HG03039 (cell line): ENCODE measurements at regions not wholly inside any gene's neighbourhood (a gene's known extent, or its start where the extent isn't known, plus 50 kb on each side); places are given as distances from the start of the nearest gene placed in this dataset.
"Not testable (repeated sequence)": the region's sequence is repeated elsewhere in the genome, so short reads cannot be mapped to it uniquely, and the experiment has no call there.

Experiments used
- ATAC-seq: cut with Tn5 transposase; IDR thresholded peaks from one replicate; pipeline ENCODE4 v1.9.1; 2021; ENCODE audit warnings: mild to moderate bottlenecking, moderate library complexity; ENCODE audit not compliant: unreplicated experiment

DNA sequence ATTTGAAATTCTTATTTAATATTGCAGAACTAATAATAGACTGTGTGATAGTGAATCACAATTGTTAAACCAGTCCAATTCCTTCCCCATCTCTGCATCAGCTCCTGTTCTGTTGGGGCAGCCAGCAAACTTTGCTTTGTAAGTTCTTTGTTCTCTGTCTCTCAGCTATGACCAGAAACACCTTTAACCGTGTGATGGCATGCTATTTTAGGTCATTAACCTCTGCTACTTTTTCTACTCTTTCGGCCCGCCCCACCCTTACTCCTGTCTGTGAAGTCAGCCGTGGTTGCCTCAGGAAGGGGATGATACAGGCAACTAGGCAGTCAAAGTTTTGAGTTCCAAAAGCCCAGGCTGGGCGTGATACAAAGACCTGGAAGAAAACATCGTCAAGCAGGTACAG, 51.3 kb upstream of the EGFL6 start:
- ATAC-seq, result no peak

DNA sequence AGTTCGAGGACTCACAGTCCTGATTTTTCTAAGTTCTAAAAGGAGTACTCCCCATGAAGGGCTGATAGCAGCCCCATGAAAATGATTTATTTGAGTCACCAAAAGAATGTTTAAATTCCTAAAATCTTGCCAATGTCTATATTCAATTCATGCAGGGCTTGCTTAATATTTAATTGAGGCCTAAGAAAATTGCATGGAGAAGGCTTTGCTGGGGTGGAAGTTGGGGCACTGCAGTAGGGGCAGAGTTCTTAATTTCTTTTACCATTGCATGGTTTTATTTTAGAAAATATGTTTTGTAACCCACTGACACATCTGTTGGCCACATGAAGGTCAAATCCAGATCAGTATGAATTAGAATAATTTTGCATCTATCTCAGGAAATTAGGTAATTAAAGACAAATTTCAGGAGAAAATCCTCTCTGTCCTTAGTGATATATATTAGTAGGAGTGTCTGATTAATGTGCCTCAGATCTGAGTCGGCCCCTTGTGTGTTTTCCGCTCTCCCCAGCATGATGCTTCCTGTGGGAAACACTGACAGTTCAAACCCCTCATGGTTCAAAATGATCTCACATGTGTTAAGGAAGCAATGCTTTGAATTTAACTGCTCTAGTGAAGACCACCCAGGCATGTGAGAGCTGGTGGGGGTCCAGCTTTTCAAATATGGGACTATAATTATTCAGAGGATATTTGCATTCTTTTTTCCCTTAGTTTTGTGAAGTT, 54.0 kb upstream of the EGFL6 start:
- no peak for ATAC-seq

DNA sequence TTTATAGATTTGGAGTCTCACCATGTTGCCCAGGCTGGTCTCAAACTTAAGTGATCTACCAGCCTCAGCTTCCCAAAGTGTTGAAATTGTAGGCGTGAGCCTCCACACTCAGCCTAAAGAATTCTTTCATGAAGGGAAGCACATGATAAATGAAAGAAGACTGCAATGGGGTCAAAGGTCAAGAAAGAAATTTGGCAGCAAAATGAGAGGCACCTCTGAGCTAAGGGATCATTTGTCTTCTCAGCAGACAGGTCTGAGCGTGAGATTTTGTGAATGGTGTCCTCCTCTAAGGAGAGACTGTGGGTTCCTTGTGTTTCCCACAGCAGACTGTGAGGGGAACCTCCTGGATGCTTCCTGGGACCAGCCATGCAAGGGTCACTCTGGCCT, 57.5 kb upstream of the EGFL6 start:
- ATAC-seq, result no peak

DNA sequence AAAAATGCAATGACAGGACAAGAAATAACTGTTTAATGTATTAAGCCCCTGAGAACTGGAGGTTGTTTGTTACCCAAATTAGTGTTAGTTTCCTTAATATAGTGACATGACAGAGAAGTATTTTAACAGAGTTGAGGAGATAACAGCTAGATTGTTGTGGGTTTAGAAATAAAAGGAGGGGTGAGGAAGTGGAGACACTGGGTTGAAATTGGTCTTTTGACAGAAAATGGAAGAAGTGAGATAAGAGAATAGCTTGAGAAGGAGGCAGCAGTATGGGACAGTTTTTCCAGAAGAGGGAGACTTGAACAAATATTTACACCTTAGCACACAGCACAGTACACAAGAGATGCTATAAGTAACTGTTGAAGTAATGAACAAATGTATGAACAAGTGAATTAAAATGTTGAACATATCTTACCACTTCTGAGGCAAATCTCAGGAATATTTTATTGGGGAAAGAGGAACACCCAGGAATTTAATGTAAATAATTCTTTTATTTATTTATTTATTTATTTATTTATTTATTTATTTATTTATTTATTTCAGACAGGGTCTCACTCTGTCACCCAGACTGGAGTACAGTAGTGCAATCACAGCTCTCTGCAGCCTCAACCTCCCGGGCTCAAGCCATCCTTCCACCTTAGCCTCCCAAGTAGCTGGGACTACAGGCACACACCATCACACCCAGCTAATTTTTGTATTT, 58.0 kb upstream of the EGFL6 start:
- no peak for ATAC-seq

DNA sequence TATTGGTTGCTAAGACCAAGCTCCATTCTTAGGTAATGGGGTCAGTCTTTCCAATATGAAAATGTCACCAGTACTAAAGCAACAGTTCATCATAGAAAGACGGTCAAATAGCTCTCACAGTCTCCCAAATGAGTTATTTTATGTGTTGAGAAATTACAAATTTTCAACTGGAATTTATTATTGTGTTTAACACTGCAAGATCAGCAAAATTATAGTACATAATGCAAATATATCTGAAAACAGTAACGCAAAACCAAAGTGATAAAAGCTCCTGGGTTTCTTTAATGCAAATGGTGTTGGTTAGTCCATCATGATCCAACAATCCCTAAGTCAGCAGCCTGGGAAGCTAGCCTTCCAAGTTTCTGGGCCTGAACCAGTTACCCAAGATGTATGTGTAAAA, 61.5 kb upstream of the EGFL6 start:
- no peak for ATAC-seq

DNA sequence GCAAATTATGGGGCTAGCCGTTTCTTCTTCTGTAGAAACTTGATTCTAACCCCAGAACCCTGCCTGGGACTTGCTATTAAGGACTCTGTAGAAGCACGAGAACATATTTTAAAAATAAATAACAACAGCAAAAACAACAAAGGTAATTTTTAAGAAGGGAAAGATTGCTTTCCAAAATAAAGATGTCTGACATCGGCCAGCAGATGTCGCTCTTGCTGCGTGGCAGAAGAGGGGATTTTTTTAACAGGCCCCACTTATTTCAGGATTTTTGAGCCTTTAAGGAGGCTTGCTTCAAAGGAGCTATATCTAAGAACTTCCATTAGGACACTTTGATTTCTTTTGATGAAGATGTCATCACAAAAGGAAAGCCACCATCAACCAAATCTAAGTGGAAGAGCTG, 62.8 kb upstream of the EGFL6 start:
- ATAC-seq, result no peak

DNA sequence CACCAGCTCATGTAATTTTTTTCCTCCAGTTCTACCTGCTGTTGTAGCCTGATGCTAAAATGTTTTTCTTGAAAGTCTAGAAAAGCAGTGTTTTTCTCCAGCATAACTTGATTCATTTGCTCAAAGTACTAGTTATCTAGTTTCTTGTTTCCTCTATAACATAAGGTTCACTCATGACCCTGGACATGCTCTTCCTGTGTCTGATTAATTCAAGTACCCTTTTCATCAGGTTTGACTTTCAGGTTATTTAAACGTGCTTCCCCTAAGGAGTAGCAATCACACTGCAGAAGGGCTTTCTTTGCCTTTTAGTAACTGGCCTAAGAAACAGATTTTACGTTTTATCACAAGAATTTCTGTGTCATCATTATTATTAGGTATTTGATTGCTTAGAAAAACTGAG, 66.8 kb upstream of the EGFL6 start:
- no peak for ATAC-seq

DNA sequence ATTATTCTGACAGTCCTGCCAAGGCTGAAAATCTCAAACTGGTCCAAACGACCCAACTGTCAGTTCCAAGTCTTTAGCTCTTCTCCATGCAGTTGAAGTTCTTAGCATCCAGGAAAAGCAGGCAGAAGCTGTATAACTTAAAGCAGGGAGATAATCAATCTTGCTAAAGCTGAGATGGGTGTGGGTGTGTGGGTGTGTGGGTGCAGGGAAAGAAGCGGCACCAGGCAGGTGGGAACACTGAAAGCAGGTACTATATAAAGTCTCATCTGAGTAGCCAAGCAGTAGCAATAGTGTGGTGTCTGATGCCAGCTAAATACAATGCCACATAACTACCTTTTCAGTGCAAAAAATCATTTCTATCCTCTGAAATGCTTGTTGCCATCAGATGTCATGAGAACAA, 69.7 kb upstream of the EGFL6 start:
- ATAC-seq, result no peak

DNA sequence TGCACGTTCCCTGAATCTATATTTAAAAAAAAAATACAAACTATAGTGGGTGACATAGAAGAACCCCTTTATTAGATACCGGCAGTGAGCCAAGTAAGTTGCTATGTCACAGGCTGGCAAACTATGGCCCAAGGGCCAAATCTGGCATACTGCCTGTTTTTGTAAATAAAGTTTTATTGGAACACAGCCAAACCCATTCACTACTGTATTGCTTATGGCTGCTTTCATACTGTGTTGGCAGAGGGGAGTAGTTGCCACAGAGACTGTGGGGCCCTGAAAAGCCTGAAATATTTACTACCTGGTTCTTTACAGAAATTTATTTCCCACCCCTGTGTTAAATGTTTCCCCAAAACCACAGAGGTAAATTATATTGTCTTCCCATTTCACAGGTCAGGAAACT, 71.2 kb upstream of the EGFL6 start:
- ATAC-seq, result no peak

DNA sequence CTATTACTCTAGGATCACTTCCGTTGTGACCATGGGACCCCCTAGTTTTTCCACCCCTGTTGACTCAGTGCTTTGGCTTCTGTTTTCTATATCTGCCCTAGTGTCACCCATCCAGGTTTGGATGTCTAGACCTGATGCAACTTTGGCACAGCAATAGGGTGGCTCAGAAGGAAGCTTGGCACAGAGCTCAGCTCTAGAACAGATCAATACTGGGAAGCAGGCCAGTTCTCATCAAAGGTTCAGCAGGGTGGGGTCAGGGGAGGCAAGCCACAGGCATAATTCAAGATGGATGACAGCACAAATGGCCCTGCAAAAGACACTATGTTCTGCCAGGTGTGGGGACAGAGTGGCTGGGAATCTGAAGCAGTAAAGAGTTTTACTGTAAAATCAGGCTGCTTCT, 74.2 kb upstream of the EGFL6 start:
- ATAC-seq, result no peak

DNA sequence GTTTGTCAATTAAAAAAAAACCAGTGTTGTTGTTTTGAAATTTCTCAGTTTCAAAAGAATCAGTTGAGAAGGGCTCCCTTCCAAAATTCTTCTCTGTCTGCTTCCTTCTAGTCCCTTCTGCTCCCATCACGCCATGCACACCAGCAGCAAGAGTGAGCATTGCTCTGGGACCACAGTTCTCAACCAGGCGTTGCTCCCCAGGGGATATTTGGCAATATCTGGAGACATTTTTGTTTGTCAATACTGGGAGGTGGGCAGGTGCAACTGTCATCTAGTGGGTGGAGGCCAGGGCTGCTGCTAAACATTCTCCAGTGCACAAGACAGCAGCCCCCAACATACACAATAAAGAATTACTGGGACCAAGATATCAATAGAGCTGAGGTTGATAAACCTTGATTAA, 74.8 kb upstream of the EGFL6 start:
- no peak for ATAC-seq

DNA sequence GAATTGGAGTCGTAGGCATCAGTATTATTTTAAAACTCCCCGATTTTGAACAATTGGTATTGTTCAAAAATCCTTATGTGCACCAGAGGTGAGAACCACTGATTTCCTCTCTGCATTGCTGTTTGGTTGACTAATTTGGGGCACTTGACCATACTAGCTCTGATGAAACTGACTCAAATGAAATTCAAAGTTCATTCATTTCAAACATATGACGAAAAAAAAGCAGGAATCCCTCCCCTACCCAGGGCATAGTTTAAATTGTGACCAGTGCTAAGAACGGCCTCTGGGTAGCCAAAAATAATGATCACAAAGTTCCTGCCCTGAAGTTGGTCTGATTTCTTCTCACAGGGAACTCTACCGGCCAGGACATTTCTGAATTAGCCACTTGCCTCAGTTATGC, 75.7 kb upstream of the EGFL6 start:
- no peak for ATAC-seq

DNA sequence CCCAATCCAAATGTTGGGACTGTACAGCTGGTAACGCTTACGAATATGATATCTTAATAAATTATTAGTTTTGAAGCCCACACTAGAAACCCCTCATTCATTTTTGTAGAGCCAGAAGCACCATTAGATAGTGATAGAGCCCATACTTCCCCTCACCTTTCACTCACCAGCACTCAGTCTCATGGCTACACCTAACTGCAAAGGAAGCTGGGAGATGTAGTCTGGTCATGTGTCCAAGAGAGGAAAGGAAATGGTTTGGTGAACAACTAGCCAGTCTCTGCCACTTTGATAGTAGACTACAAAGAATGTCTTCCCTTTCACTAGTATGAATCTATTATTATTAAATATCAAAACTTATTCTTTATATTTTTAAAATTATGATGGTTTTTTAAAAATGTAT, 77.1 kb upstream of the EGFL6 start:
- ATAC-seq, result no peak

DNA sequence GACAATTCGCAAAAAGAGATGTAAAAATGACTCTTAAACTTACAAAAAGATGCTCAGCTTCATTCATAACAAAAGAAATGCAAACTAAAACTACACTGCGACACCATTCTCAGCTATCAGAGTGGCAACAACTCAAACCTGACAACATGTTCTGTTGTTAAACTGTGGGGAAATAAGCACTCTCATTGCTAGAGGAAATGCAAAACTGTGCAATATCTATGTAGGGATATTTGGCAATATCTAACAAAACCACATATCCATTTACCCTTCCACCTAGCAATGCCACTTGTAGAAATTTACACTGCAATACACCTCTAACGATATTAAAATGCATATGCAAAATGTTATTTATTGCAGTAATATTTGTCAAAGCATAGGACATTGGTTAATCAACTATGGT, 78.3 kb upstream of the EGFL6 start:
- no peak for ATAC-seq

DNA sequence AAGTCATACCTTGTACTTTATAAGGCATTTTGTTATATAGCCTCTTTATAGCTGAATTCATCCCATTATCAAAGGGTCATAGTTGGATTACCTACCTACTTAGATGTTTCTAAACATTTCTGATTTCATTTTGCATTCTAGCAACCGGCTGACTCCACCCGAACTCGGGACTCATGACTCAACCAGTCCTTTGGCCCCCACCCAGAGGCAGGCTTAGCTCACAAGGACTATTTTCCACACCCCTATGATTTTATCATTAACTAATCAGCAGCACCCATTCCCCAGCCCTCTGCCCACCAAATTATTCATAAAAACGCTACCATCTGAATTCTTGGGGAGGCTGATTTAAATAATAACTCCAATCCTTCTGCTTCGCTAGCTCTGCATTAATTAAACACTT, 79.9 kb upstream of the EGFL6 start:
- no peak for ATAC-seq

DNA sequence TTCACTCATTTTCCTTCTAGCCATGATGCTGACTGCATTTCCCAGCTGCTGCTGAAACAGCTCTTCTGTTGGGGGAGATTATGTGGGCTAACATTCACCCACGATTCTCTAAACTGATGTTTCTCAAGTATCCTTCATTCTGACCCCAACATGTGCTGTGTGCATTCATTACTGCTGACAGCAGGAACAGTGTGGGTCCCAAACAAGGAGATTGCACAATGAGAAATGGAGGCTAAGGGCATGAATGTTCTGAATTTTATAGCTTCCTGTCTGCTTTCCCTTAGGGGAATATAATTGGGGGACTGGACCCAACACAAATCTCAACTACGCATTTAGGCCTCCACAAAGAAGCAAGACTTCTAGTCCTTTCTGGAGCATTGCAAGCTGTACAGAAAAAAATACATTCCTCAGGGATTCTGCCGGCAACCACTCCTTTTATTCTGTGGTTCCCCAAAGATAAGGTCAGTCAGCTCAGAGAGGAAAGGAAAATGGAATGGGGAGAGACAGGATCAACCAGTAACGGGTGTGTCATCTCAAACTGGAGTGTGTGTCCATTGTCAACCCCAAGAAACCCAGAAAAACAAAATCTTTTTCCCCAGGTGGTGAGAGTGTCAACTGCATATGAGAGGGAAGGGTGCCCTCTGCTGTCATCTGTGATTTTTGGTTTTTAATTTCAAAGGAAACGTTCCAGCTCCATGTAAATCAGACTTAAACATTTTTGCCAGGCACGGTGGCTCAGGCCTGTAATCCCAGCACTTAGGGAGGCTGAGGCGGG, 81.5 kb upstream of the EGFL6 start:
- ATAC-seq, result no peak

DNA sequence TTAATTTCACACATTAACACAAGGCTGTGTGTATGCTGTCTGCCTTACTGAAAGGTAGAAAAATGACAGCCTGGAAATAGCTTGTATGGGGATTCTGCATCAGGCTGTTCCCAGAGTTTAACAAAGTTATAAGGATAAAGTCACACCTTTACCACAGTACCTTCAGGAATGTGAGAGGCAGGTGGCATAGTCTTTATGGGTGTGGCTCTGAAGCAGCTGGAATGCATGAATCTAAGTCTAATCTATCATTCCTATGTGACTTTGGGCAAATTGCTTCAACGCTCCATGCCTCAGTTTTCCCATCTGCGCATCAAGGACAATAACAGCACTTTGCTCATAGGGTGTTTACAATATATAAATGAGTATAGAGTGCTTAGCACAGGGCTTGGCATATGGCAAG, 84.2 kb upstream of the EGFL6 start:
- ATAC-seq, result no peak

DNA sequence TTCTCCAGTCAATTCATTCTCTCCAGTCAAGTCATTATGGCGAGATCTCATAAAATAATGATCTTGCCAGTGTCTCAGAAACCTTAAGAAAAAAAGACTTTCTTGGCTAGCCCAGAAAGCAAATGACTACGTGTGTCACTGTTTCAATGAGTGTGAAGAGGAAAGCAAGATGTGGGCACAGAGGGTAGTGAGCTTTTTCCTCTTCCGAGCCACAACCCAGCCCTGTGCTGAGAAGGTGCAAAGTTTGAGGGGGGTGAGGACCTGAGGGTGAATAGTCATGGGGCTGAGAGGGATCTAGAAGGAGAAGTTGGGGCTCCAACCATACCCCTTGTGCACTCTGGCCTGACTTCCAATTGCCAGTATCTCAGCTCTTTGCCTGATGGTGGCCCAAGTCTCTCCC, 85.6 kb upstream of the EGFL6 start:
- ATAC-seq, result no peak

DNA sequence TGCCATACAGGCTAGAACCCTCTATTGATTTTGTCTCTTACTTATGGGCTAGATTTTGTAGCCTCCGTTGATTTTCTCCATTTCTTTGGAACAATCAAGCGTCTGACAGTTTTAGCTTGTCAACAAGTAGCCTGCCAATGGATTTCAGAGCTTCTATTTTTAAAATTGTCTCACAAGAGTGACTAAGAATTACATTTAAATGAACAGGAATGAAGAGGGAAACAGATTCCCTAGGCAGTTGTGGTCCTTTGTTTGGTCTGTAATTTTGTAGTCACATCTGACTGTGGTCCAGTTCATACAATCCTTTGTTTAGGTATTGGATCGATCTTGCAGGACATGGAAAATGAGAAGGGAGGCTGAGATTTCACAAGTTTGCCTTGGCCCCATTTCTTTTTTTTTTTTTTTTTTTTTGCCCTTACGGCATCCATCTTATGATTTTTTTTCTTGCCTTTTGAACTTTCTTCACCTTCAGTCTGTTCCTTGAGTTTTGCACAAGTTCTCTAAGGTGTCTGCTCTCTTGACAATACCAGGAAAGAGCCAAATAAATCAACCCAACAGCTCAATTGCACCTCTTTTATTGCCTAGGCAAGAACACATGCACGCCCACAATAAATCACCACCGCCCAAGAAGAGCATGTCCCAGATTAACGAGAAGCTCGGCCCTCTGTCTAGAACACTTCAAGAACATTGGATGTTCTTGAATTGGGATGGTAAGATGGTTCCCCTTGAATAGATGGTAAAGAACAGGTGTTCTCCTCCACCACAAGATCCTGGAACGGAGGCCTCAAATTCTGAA, 86.5 kb upstream of the EGFL6 start:
- no peak for ATAC-seq

DNA sequence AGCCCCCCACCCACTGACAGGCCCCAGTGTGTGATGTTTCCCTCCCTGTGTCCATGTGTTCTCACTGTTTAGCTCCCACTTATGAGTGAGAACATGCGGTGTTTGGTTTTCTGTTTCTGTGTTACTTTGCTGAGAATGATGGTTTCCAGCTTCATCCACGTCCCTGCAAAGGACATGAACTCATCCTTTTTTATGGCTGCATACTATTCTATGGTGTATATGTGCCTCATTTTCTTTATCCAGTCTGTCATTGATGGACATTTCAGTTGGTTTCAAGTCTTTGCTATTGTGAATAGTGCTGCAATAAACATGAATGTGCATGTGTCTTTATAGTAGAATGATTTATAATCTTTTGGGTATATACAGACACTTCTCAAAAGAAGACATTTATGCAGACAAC, 88.6 kb upstream of the EGFL6 start:
- ATAC-seq, result not testable (repeated sequence)

DNA sequence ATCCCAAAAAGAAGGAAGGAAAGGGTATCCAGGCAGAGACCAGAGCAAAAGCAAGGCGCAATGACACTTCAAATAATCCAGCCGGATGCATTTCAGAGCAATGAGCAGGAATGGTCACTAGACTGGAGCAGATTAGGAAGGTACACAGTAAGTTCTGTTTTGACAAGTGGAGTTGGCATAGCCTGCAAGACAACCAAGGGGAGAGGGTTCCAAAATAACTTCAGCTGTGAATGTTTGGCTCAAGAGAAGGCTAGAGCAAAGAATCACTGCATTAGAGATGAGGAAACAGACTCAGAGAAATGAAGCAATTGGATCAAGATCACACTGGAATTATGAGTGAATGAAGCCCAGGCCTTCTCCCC, 90.0 kb upstream of the EGFL6 start:
- ATAC-seq, result no peak
